HCEC 1CT (cell line): ENCODE measurements at regions not wholly inside any gene's neighbourhood (a gene's known extent, or its start where the extent isn't known, plus 50 kb on each side); places are given as distances from the start of the nearest gene placed in this dataset.

Experiments
- DNase-seq: peaks from one replicate; pipeline ENCODE4 v3.0.0-alpha.2; 2017

DNA sequence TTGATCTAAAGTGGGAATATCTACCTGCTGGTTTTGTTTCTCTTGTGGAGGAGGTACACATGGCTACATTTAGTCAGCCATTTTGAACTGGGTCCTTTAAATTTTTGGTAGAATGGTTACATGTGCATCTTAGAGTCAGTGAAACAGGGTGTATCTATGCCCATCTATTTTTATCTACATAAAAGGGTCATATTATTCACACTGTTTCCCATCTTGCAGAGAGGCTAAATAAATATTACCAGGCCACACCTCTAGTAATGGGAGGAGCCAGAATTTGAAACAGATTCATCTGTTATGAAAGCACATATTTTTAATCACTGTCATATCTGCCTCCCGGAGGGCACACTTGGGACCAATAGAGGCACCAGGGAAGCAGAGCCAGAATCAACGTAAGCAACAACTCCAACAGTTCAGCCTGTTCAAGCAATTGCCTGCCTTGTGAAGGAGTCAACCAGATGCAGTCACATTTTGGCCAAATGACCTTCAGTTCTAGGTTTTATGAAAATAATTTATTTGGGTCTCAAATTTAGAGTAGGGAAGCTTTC lies 376.8 kb downstream of the TSN start:
- DNase-seq: no peak

DNA sequence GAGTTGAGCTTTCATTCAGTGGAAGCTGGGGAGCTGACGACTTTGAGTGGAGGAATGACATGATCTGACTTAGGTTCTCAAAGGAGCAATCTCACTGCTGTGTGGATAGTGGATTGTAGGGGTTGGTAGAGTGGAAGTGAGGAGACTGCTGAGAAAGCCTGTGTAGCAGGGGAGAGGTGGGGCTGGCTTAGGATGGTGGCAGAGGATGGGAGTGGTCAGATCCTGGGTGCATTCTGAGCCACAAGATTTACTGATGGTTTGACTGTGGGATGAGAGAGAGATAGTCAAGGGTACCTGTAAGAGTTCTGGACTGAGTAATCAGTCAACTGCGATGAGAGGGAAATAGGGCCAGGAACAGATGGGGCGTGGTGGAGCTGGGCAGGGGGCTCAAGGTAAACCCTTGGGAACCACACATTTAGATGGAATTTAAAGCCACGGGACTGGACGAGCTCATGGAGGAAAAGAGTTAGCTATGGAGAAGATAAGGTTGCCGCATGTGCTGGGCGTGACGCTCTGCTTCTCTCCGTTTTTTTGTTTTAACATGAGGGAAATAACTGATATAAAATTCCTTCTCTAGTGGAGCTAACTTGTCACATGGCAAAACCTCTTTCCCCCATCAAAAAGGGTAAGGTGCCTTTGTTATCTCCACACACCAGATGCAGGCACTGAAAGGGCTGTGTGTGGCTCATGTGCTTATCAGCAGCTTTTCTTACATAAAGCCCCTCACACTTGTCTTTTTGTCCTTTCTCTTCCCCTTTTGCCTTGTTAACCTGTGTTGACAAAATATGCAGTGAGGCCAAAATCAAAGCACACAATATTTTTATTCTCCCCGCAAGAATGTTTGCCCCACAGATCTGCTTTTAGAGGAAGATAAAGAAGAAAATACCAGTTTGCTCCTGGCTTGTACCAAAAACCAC lies 379.8 kb downstream of the TSN start:
- no peak for DNase-seq

DNA sequence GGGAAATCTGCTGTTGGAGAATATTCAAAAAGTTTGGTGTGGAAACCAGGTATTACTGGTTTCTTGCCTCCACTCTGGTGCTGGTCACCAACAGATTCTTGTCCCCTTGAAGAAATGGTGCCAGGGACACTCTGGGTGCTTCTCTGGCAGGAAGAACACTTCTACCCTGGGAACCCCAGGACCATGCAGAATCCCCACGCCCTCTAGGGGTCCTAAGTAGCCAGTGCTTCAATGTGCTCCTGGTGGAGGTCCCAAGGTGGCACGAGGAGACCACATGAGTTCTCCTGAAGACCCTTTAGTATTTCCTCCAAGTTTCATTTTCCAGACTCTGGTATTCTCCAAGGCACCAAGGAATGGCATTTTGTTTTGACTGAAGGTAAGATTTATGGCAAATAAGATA lies 380.6 kb downstream of the TSN start:
- no peak for DNase-seq

- DNase-seq: no peak
Observed at GRCh38 chr2:122138561-122138960, 383.1 kb downstream of the TSN start.

DNA sequence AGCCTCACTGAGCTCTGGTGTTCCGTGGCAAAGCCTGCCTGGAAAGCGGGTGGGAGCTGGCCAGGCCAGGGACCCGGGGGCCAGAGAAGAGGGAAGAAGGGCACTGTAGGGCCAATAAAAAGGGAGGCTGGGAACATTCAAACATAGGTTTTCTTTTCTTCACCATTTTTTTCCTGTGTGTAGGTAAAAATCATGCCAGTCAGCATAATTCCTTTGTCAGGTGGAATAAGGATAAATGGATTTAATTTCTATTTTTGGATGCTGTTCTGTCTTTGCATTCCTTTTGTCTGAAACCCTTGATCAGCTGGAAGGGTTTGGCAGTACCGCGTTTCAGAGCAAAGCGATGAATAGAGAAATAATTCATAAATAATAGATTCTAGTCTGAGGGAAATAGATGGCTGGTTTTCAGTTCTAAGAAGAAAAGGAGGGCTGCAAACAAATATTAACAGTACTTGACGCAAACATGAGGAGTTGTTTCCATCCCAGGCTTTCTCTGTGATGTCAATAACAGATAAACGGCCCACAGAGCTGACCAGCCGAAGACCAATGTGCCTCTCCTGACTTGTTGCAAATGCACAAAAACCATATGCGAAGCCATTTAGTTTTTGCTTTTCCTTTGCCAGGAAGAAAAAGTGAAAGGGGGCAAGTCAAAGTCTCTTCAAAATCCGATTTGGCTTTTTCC lies 384.4 kb downstream of the TSN start:
- DNase-seq: no peak

DNA sequence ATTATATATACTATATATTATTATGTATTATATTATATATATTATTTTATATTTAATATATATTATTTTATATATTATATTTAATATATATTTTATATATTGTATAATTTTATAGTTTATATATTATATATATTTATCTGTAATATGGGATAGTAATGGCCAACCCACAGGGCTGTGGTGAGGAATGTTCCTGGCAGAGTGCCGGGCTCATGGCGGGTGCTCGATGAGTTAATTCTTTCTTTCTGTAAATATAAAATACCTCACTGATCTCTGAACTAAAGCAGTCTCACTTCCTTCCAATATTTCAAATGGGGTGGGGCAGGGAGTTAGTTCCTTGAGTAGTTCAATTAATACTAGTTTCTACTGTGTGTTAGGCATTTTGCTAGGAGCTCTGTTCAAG lies 389.4 kb downstream of the TSN start:
- no peak for DNase-seq

- no peak for DNase-seq
Observed at GRCh38 chr2:122145856-122146255, 390.4 kb downstream of the TSN start.

DNA sequence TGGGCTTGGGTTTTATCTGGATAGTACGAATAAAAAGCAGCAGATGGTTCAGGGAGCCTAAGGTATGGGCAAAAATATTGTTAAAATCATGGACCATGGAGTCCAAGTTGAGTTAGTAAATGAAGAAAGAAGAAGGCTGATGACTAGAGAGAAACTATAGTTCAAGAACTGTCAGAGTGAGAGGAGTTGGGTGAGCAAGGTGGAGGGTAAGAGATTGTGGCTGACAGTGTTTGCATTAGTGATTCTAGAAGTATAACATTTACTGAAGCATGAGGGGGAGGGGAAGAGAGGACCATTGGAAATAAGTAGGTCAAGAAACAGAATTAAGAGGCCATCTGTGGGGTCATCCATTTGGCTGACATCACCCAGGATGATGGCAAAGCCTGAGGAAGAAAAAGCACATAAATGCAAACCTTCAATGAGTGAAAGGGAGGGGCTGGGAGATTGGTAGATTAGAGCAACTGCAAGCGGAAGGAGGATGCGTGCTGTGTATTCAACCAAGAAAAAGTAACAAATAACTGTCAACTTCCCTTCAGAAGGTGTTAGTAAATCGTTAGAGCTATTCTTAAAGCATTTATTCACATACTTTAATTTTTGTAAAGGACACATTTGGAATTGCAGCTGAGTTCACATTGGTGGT lies 392.8 kb downstream of the TSN start:
- no peak for DNase-seq

DNA sequence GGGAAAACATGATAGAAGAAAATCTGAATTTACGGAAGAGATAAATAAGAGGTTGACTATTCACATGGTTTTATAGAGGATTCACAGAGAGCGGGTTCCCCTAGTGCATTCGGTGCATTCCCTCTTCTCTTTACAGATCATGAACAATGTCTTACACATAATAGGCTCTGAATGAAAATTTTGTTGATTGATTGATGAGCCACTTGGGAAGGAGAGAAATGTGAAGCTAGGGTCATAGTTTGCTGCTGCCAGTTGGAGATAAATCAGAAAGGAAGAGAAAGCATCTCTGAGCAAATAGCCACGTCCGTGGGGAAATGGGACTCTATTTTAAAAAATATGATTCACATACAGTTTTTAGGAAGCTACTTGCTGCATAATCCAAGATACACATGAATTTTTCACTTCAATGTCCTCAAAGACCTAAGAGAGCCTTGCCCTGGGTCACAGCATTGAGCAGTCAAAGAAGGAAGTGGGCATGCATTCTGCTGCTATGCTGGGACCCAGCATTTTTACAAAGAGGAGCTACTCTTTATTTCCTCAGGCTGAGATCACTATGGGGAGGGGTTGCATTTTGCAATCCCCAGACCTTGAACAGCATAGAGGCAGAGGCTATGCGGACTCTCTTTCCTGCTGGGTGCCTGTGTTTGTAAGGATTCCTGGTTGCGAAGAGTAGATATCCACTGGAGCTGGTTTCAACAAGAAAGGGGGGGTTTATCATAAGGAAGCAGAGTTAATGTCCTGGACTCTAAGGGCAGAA lies 395.3 kb downstream of the TSN start:
- DNase-seq: no peak

- no peak for DNase-seq
Observed at GRCh38 chr2:122152571-122152970, 397.1 kb downstream of the TSN start.

DNA sequence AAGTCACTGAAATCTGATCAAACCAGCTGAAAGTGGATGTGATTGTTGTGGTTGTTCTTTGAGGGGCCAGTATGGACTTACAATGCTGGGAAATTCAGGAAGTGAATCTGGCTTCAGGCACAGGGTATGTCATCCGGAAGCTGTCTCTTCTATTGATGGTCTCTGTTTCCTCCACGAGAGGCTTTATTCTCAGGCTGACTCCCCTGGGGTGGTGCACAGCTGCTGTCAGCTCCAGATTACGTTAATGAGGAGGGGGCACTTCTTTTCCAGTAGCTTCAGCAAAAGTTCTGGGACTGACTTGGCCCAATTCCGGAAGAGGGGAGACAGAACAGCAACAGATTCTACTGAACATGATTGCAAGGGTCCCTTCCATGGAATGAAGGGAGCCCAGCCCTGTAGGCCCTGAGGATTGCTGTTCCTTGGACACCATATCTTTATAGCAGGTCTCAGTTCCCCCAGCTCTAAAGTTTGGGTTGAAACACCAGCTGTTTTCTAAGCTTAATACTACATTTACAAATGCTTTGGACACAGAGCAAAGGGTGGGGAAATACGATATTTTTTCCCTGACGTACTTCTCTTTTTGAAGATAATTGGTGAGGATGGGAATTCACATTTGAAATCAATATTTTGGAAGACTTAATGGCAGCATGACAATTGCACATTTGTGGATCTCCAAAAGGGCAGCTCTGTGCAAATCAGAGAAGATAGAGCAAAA lies 400.9 kb downstream of the TSN start:
- no peak for DNase-seq

DNA sequence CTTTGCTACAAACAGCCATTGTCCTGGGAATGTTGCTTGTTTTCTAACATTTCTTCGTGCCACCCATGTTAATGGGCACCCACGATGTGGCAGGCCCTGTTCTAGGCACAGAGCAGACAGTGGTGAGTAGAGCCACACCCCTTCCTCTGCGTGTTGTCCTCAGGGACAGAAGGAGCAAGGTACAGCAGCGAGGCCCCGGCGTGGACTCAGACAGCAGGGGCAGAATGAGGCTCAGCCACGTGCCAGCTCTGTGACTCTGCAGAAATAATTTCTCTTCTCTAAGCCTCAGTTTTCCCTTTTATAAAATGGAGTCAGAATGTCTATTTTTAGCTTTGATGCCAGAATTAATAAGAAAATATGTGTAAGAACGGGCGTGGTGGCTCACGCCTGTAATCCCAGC lies 401.7 kb downstream of the TSN start:
- no peak for DNase-seq

DNA sequence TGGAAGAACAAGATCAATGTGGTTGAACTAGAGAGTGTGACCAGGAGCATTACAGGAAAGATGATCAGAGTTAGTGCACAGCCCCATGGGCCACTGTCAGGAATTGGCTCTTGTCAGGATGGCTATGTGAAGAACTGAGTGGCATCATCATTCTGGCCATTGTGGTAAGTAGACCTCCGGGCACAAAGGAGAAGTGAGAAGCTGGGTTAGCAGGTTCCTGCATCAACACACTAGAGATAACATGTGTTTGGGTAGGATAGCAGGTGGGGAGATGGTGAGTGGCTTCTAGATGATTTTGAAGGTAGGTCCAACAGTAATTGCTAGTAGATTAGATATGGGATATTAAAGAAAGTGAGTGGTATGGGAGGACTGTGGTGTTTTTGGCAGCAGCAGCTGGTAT lies 408.2 kb downstream of the TSN start:
- no peak for DNase-seq

DNA sequence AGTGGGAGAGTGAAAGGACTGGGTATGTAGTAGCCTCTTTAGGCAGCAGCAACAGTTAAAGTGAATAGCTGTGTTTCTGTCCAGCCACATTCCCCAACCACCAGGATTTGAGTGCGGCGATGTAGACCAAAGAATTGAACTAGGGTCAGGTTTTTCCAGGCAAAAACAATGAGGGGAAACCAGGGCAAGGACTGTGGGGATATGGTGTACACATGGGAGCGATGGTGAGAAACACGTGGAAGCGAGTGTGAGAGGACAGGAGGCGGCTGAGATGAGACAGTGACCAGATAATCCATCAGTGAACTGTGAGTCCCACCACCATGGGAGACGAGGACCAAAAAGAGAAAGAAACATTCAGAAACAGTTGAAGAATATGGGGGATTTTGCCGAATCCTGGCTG lies 409.5 kb downstream of the TSN start:
- DNase-seq: no peak

DNA sequence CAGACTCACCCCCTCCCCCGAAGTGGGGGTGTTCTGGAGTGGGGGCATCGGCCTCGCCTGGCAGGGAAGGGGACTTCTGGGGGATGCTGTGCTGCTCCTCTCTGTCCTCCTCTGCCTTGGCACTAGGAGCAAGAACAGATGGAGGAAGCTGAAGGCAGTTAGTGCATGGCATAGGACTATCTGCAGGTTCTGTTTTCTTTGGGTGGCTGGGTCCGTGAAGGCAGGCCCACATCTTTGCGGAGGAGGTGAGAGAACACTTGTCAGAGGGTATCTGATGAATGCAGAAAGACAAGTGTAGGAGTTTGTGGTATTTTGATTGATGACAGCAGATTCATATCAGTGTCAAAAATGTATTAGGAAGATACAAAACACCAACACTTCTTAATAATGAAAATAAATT lies 411.4 kb downstream of the TSN start:
- no peak for DNase-seq

GRCh38 chr2:122167515-122167914 lies 412.1 kb downstream of the TSN start:
- DNase-seq: no peak

GRCh38 chr2:122168799-122169198 lies 413.3 kb downstream of the TSN start:
- DNase-seq: no peak

- DNase-seq: no peak
Observed at GRCh38 chr2:122172812-122173211, 417.4 kb downstream of the TSN start.

GRCh38 chr2:122174061-122174460 lies 418.6 kb downstream of the TSN start:
- DNase-seq: no peak

GRCh38 chr2:122179492-122180165 lies 424.2 kb downstream of the TSN start:
- DNase-seq: no peak

DNA sequence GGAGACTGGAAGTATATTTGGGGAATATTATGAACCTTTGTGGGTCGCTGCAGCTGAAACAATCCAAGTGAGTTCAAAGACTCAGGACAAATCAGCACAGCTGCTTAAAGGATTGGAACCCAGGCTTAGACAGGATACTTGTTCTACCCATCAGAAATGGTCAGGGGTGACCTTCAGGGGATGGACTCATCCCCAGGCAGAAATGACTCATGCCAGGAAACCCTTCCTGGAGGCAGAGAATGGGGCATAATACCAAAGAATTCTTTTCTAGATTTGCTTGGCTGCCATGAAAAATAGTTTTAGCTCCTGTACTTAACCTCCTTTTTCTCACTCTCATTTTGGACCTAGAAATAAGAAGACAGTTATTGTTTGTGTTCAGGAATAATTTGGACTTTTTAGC lies 425.5 kb downstream of the TSN start:
- no peak for DNase-seq
